H9 (cell line): ENCODE measurements at regions not wholly inside any gene's neighbourhood (a gene's known extent, or its start where the extent isn't known, plus 50 kb on each side); places are given as distances from the start of the nearest gene placed in this dataset.

Experiments used
- DNase-seq: peaks from one replicate; pipeline ENCODE4 v3.0.0-alpha.2; 2017
- H2AFZ ChIP-seq: one replicate; pipeline ENCODE4 v1.6.1; 2013; ENCODE audit warnings: mild to moderate bottlenecking, low read length, control low read depth, moderate library complexity
- H2AK5ac ChIP-seq: 2 replicates; pipeline ENCODE4 v1.6.1; 2013; ENCODE audit warnings: low read length, control low read depth, mixed read lengths; ENCODE audit not compliant: insufficient read length
- H2BK120ac ChIP-seq: one replicate; pipeline ENCODE4 v1.6.1; 2013; ENCODE audit warnings: low read depth, mild to moderate bottlenecking, low read length, control low read depth, inconsistent platforms; ENCODE audit not compliant: poor library complexity, severe bottlenecking
- H2BK12ac ChIP-seq: 2 replicates; pipeline ENCODE4 v1.6.1; 2013; ENCODE audit warnings: low read length, control low read depth, mixed read lengths, low read depth; ENCODE audit not compliant: insufficient read length
- H2BK15ac ChIP-seq: 2 replicates; pipeline ENCODE4 v1.6.1; 2013; ENCODE audit warnings: low read depth, low read length, control low read depth
- H2BK20ac ChIP-seq: one replicate; pipeline ENCODE4 v1.6.1; 2013; ENCODE audit warnings: low read depth, mild to moderate bottlenecking, low read length, control low read depth, inconsistent platforms; ENCODE audit not compliant: poor library complexity, severe bottlenecking
- H2BK5ac ChIP-seq: 2 replicates; pipeline ENCODE4 v1.6.1; 2013; ENCODE audit warnings: low read length, control low read depth, mixed read lengths; ENCODE audit not compliant: insufficient read length
- H3K14ac ChIP-seq: 2 replicates; pipeline ENCODE4 v1.6.1; 2013; ENCODE audit warnings: low read length, control low read depth; ENCODE audit not compliant: insufficient read depth
- H3K18ac ChIP-seq: 2 replicates; pipeline ENCODE4 v1.6.1; 2013; ENCODE audit warnings: low read depth, mild to moderate bottlenecking, mixed read lengths, low read length, control low read depth; ENCODE audit not compliant: insufficient read length
- H3K23ac ChIP-seq: 2 replicates; pipeline ENCODE4 v1.6.1; 2013; ENCODE audit warnings: low read length, control low read depth, mixed read lengths, low read depth; ENCODE audit not compliant: insufficient read length
- H3K23me2 ChIP-seq: 2 replicates; pipeline ENCODE4 v1.6.1; 2013; ENCODE audit warnings: low read depth, mild to moderate bottlenecking, mixed read lengths, low read length, control low read depth; ENCODE audit not compliant: insufficient read length, poor library complexity, severe bottlenecking
- H3K27ac ChIP-seq: 2 replicates; pipeline ENCODE4 v1.5.1; 2013; ENCODE audit warnings: low read length, control low read depth, mixed read lengths, low read depth; ENCODE audit not compliant: insufficient read length
- H3K27me3 ChIP-seq: 2 replicates; pipeline ENCODE4 v1.6.1; 2013; ENCODE audit warnings: low read length, control low read depth, inconsistent platforms; ENCODE audit not compliant: insufficient read depth
- H3K4ac ChIP-seq: 2 replicates; pipeline ENCODE4 v1.6.1; 2013; ENCODE audit warnings: low read depth, mild to moderate bottlenecking, control low read depth, inconsistent platforms, low read length, moderate library complexity
- H3K4me1 ChIP-seq: 2 replicates; pipeline ENCODE4 v1.6.1; 2013; ENCODE audit warnings: low read length, control low read depth, inconsistent platforms; ENCODE audit not compliant: insufficient read depth
- H3K4me2 ChIP-seq: 2 replicates; pipeline ENCODE4 v1.6.1; 2013; ENCODE audit warnings: low read length, control low read depth, mixed read lengths; ENCODE audit not compliant: insufficient read length, insufficient read depth
- H3K56ac ChIP-seq: 2 replicates; pipeline ENCODE4 v1.6.1; 2013; ENCODE audit warnings: low read depth, mild to moderate bottlenecking, mixed read lengths, low read length, control low read depth; ENCODE audit not compliant: insufficient read length
- H3K79me1 ChIP-seq: 2 replicates; pipeline ENCODE4 v1.6.1; 2013; ENCODE audit warnings: low read depth, mild to moderate bottlenecking, moderate library complexity, low read length, control low read depth, inconsistent platforms; ENCODE audit not compliant: insufficient read depth, poor library complexity, severe bottlenecking
- H3K79me2 ChIP-seq: 2 replicates; pipeline ENCODE4 v1.6.1; 2013; ENCODE audit warnings: low read length, control low read depth, inconsistent platforms; ENCODE audit not compliant: insufficient read depth
- H3K9ac ChIP-seq: 2 replicates; pipeline ENCODE4 v1.6.1; 2013; ENCODE audit warnings: low read length, control low read depth, mixed read lengths; ENCODE audit not compliant: insufficient read length; ENCODE audit errors: extremely low read depth
- H3K9me3 ChIP-seq: one replicate; pipeline ENCODE4 v1.6.1; 2013; ENCODE audit warnings: low read depth, low read length, inconsistent platforms; ENCODE audit not compliant: control insufficient read depth
- H3T11ph ChIP-seq: one replicate; pipeline ENCODE4 v1.6.1; 2013; ENCODE audit warnings: mild to moderate bottlenecking, low read length, control low read depth, inconsistent platforms
- H4K20me1 ChIP-seq: one replicate; pipeline ENCODE4 v1.6.1; 2013; ENCODE audit not compliant: control insufficient read depth, insufficient read length, insufficient read depth
- H4K5ac ChIP-seq: 2 replicates; pipeline ENCODE4 v1.6.1; 2013; ENCODE audit warnings: low read depth, mild to moderate bottlenecking, mixed read lengths, low read length, control low read depth; ENCODE audit not compliant: insufficient read length
- H4K8ac ChIP-seq: replicated peaks from 2 replicates; pipeline ENCODE4 v1.6.1; 2013; ENCODE audit warnings: low read length, control low read depth, mixed read lengths, low read depth; ENCODE audit not compliant: insufficient read length
- H4K91ac ChIP-seq: 2 replicates; pipeline ENCODE4 v1.6.1; 2013; ENCODE audit warnings: low read depth, mild to moderate bottlenecking, moderate library complexity, mixed read lengths, low read length, control low read depth; ENCODE audit not compliant: insufficient read length
- H3K27ac Mint-ChIP-seq, 3 experiments: 2 replicates in 2 of 3; 3 replicates in 1 of 3; pipeline ENCODE4 v1.8.0; 2020 to 2021; ENCODE audit warnings: mixed read lengths in 3 of 3, mild to moderate bottlenecking in 1 of 3, moderate library complexity in 1 of 3
- H3K27me3 Mint-ChIP-seq: 2 replicates; pipeline ENCODE4 v1.8.0; 2021; ENCODE audit warnings: low read depth, mild to moderate bottlenecking, moderate library complexity, mixed read lengths
- H3K36me3 Mint-ChIP-seq, 3 experiments: 2 replicates in 2 of 3; 3 replicates in 1 of 3; pipeline ENCODE4 v1.8.0; 2020 to 2021; ENCODE audit warnings: low read depth in 3 of 3, mixed read lengths in 3 of 3; ENCODE audit not compliant: insufficient read depth in 1 of 3
- H3K4me1 Mint-ChIP-seq, 2 experiments: 2 replicates each; pipeline ENCODE4 v1.8.0; 2020; ENCODE audit warnings: mixed read lengths in 2 of 2
- H3K4me3 Mint-ChIP-seq, 2 experiments: 2 replicates in 1 of 2; 3 replicates in 1 of 2; pipeline ENCODE4 v1.8.0; 2020 to 2021; ENCODE audit warnings: mild to moderate bottlenecking in 2 of 2, mixed read lengths in 2 of 2, moderate library complexity in 1 of 2
- H3K9me3 Mint-ChIP-seq, 2 experiments: 2 replicates in 1 of 2; 3 replicates in 1 of 2; pipeline ENCODE4 v1.8.0; 2020; ENCODE audit warnings: mild to moderate bottlenecking in 2 of 2, mixed read lengths in 2 of 2, moderate library complexity in 1 of 2
- whole genome bisulfite sequencing: extraction: QIAGEN DNeasy Blood & Tissue Kit; methylation state at CpG from one replicate; pipeline ENCODE4 v1.1.7; 2013; ENCODE audit warnings: missing lambda C conversion rate, low lambda C conversion rate, mixed read lengths; ENCODE audit not compliant: insufficient read length; ENCODE audit errors: extremely low coverage; 5-methylcytosine and 5-hydroxymethylcytosine counted together
- TF ChIP-seq, protein P1 (sequence below): fragments of 200-600 bp; sonication (generic); conservative IDR thresholded peaks from 3 replicates; pipeline ENCODE4 v1.8.0; 2021; ENCODE audit warnings: antibody characterized with exemption, mild to moderate bottlenecking

DNA sequence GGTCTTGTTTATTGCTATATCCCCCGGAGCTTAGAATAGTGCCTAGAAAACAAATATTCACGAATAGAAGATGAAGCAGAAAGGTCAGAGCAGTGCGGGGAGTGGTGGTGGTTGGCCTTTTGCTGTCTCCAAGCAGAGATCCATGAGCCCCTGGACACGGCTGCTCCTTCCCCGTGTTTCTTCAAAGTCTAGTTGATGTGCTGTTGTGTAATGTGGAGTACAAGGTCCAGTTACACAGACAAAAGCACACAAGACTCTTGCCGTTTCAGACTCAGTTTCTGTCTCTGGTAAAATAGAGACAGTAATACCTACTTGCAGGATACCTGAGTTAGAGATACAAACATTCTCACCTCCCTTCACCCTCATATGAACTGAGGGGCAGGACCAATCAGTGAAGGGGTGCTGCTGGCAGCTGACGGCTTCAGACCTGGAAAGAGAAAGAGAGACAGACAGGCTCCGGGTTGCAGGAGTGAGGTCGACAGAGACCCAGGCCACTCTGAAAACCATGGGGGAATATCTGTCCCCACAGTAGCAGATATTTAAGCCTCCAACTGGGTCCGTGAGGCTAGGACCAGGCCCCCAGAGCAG, 56.2 kb downstream of the RASSF10 start:
- Histone ChIP-seq H2BK20ac (no peak overlapping the region), H2AK5ac (no peak overlapping the region), H3K79me2 (no peaks in the 10 kb centered on the region), H3T11ph (no peak overlapping the region), H2AFZ (no peak overlapping the region), H3K4ac (no peak overlapping the region), H3K18ac (no peak overlapping the region), H3K27me3 (no peaks in the 10 kb centered on the region), H3K23ac (no peak overlapping the region), H4K8ac (no peak overlapping the region), H3K79me1 (no peaks in the 10 kb centered on the region), H4K5ac (no peak overlapping the region), H2BK5ac (no peak overlapping the region), H2BK120ac (no peak overlapping the region), H3K27ac (no peak overlapping the region), H3K56ac (no peak overlapping the region), H2BK15ac (no peak overlapping the region), H4K91ac (no peak overlapping the region), H3K9ac (no peak overlapping the region), H3K14ac (no peak overlapping the region), H3K4me1 (no peaks in the 10 kb centered on the region), H3K23me2 (no peaks in the 10 kb centered on the region), H3K9me3 (no peaks in the 10 kb centered on the region), H3K4me2 (no peak overlapping the region), H4K20me1 (no peaks in the 10 kb centered on the region), H2BK12ac (no peak overlapping the region)
- Mint-ChIP-seq H3K27ac (no peak overlapping the region), H3K36me3 (no peaks in the 10 kb centered on the region), H3K4me3 (no peak overlapping the region), H3K27me3 (peaks cover 5% of the 10 kb centered on the region; the same call in 1 of the 2 replicates), H3K4me1 (peaks cover 2 to 4% of the 10 kb centered on the region in 2 experiments; a peak in 3 of 4 replicates), H3K9me3 (no peaks in the 10 kb centered on the region; a peak in 1 of 5 replicates)
- DNase-seq: no peak
- WGBS: no CpG with 5 or more reads among the region's 10 CpGs
- TF ChIP-seq, protein P1, sequence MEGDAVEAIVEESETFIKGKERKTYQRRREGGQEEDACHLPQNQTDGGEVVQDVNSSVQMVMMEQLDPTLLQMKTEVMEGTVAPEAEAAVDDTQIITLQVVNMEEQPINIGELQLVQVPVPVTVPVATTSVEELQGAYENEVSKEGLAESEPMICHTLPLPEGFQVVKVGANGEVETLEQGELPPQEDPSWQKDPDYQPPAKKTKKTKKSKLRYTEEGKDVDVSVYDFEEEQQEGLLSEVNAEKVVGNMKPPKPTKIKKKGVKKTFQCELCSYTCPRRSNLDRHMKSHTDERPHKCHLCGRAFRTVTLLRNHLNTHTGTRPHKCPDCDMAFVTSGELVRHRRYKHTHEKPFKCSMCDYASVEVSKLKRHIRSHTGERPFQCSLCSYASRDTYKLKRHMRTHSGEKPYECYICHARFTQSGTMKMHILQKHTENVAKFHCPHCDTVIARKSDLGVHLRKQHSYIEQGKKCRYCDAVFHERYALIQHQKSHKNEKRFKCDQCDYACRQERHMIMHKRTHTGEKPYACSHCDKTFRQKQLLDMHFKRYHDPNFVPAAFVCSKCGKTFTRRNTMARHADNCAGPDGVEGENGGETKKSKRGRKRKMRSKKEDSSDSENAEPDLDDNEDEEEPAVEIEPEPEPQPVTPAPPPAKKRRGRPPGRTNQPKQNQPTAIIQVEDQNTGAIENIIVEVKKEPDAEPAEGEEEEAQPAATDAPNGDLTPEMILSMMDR: no peak
